ENCODE measurements at regions not wholly inside any gene's neighbourhood (a gene's known extent, or its start where the extent isn't known, plus 50 kb on each side); places are given as distances from the start of the nearest gene placed in this dataset.

GRCh38 chr9:13674926-13675637, 395.6 kb upstream of the MPDZ start:
- TF ChIP-seq, protein P1, sequence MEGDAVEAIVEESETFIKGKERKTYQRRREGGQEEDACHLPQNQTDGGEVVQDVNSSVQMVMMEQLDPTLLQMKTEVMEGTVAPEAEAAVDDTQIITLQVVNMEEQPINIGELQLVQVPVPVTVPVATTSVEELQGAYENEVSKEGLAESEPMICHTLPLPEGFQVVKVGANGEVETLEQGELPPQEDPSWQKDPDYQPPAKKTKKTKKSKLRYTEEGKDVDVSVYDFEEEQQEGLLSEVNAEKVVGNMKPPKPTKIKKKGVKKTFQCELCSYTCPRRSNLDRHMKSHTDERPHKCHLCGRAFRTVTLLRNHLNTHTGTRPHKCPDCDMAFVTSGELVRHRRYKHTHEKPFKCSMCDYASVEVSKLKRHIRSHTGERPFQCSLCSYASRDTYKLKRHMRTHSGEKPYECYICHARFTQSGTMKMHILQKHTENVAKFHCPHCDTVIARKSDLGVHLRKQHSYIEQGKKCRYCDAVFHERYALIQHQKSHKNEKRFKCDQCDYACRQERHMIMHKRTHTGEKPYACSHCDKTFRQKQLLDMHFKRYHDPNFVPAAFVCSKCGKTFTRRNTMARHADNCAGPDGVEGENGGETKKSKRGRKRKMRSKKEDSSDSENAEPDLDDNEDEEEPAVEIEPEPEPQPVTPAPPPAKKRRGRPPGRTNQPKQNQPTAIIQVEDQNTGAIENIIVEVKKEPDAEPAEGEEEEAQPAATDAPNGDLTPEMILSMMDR (IDR thresholded peaks at IDR 0.05; ENCODE audit: insufficient read depth, low read depth, low read length, missing control alignments): no peak
- DNase-seq (ENCODE audit: low read depth): no peak
- H3K4me3 ChIP-seq (ENCODE audit: low read length): no peak overlapping the region

DNA sequence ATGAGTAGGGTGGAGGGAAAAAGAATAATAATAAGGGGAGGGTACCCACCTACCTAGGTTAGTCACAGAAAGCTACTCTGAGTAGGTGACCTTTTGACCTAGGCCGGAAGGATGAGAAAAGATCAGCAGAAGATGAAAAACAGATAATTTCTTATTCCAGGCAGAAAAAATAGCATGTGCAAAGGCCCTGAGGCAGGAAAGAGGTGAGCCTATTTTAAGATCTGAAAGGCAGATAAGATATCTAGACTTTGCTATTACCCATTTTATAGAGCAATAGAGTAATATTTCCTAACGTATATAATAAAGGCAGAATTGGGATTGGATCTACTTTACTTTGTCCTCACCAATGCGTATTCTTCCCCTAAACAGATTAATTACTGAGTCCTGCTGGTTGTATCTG, 393.9 kb upstream of the MPDZ start:
- TF ChIP-seq, protein P1 (IDR thresholded peaks at IDR 0.05; ENCODE audit: insufficient read depth, low read depth, low read length, missing control alignments): no peak
- DNase-seq (ENCODE audit: low read depth): no peak
- H3K4me3 ChIP-seq (ENCODE audit: low read length): no peak overlapping the region

DNA sequence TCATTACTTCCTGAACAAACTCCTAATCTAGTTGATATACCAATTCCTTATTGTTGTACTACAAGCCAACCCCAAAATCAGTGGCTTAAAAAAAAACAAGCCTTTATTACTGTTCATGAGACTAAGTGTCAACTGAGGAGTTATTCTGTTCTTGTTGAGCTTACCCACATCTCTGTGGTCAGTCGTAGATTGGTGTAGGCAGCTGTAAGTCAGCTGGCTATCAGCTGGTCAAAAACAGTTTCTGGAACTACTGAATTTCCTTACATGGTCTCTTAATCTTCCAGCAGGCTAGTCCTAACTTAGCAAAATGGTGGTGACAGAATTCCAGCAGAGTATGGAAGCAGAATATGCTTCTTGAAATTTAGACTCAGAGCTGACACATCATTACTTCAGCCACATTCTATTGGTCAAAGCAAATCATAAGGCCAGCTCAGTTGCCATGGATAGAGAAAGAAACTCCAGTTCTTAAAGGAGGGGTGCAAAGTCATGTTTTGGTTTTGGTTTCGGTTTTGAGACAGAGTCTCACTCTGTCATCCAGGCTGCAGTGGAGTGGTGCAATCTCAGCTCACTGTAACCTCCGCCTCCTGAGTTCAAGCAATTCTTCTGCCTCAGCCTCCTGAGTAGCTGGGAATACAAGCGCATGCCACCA, 386.1 kb upstream of the MPDZ start:
- DNase-seq (ENCODE audit: low read depth): no peak
- TF ChIP-seq, protein P1 (IDR thresholded peaks at IDR 0.05; ENCODE audit: insufficient read depth, low read depth, low read length, missing control alignments): no peak
- H3K4me3 ChIP-seq (ENCODE audit: low read length): no peak overlapping the region

DNA sequence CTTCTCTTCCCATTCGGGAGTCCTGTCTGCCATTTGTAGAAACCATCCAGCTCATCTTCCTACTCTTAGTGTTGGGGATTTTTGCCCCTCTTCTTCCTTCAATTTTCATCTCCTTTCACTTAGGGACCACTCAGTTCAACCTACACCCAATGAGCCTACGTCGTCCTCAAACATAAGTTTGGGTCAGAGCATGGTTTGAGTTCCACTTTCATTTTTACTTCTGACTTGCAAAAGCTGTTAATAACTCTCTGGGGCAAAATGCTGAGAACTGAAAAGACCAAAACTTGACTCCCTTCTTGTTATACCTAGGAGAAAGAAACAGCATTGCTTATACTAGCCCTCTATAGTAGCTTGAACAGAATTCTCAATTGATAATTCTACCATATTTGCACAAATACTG, 381.5 kb upstream of the MPDZ start:
- DNase-seq (ENCODE audit: low read depth): no peak
- no peak overlapping the region for H3K4me3 ChIP-seq (ENCODE audit: low read length)
- TF ChIP-seq, protein P1 (IDR thresholded peaks at IDR 0.05; ENCODE audit: insufficient read depth, low read depth, low read length, missing control alignments): no peak

DNA sequence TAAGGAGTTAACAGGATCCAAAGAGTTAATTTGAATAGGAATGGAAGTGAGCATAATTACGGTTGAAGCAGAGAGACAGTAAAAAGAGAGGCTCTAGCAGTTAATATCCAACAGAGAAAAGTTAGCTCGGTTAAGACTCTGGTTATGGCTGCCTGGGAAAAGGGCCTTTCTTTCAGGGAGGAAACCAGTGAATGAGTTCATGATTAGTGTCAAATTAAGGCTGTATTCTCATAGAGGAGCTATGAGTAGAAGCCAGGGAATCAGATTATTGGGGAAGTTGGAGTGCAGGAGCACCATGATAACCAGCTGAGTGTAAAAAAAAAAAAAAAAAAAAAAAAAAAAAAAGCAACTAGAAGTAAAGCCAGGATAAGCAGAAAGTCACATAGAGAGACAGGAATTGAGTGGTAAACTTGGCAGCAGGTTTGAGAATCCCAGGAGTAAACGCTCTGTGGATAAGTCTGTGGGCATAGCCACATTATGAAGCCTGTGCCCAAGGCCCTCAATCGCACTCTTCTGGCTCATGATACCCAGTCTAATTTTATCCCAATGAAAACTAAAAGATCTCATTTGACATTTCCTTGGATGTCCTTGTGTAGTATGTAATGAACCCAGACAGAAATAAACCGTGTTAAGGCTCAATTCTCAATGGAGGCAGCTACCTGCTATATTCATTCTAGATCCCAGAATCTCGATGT, 372.6 kb upstream of the MPDZ start:
- H3K4me3 ChIP-seq (ENCODE audit: low read length): no peak overlapping the region
- DNase-seq (ENCODE audit: low read depth): no peak
- TF ChIP-seq, protein P1 (IDR thresholded peaks at IDR 0.05; ENCODE audit: insufficient read depth, low read depth, low read length, missing control alignments): no peak

DNA sequence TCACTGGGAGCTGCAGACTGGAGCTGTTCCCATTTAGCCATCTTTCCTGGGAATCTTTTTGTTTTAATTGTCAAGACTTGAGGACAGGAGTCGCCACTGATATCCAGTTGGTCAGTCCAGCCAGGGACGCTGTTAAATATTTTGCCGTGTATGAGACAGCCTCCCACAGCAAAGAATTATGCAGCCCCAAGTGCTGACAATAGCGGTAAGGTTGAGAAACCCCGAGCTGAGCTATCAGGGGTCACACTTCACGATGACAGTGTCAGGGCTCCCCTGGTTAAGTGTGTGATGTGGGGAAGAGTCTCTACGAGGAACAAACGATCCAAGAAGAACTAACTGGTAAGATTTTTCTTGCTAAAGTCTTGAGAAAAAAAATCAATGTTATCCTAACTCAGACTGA, 372.0 kb upstream of the MPDZ start:
- DNase-seq (ENCODE audit: low read depth): no peak

More for the DNA sequence above, 372.0 kb upstream of the MPDZ start:
- H3K4me3 ChIP-seq (ENCODE audit: low read length): no peak overlapping the region
- TF ChIP-seq, protein P1 (IDR thresholded peaks at IDR 0.05; ENCODE audit: insufficient read depth, low read depth, low read length, missing control alignments): no peak

Data from epithelial cell of esophagus (primary cell).